Stimulated activated CD4-positive, alpha-beta T cell treated with anti-CD3 and anti-CD28 coated beads, Interleukin-15, amount 100 ng/mL, for 24 hours (primary cell): ENCODE measurements at regions not wholly inside any gene's neighbourhood (a gene's known extent, or its start where the extent isn't known, plus 50 kb on each side); places are given as distances from the start of the nearest gene placed in this dataset.

ENCODE experiments used
- DNase-seq: peaks from one replicate; pipeline ENCODE4 v3.0.0-alpha.2; 2020

- DNase-seq, result no peak
Observed at GRCh38 chr1:170318736-170319135, 173.0 kb downstream of the NTMT2 start.

GRCh38 chr1:170321113-170321512, 175.4 kb downstream of the NTMT2 start:
- no peak for DNase-seq

GRCh38 chr1:170326186-170326585, 180.4 kb downstream of the NTMT2 start:
- no peak for DNase-seq

- no peak for DNase-seq
Observed at GRCh38 chr1:170332801-170333200, 187.0 kb downstream of the NTMT2 start.

GRCh38 chr1:170337413-170337994, 191.7 kb downstream of the NTMT2 start:
- no peak for DNase-seq

- no peak for DNase-seq
Observed at GRCh38 chr1:170339534-170339933, 192.4 kb upstream of the GORAB start.

- no peak for DNase-seq
Observed at GRCh38 chr1:170340308-170340707, 191.7 kb upstream of the GORAB start.

- DNase-seq, result no peak
Observed at GRCh38 chr1:170351366-170351946, 180.5 kb upstream of the GORAB start.

GRCh38 chr1:170354246-170354645, 177.7 kb upstream of the GORAB start:
- no peak for DNase-seq

GRCh38 chr1:170354690-170355089, 177.3 kb upstream of the GORAB start:
- no peak for DNase-seq

- no peak for DNase-seq
Observed at GRCh38 chr1:170355267-170355801, 176.6 kb upstream of the GORAB start.

GRCh38 chr1:170356585-170356984, 175.4 kb upstream of the GORAB start:
- DNase-seq, result no peak

GRCh38 chr1:170357750-170358149, 174.2 kb upstream of the GORAB start:
- DNase-seq, result no peak

GRCh38 chr1:170360601-170361000, 171.4 kb upstream of the GORAB start:
- no peak for DNase-seq

GRCh38 chr1:170365331-170365730, 166.6 kb upstream of the GORAB start:
- no peak for DNase-seq

GRCh38 chr1:170366980-170367379, 165.0 kb upstream of the GORAB start:
- no peak for DNase-seq

GRCh38 chr1:170367615-170368014, 164.4 kb upstream of the GORAB start:
- no peak for DNase-seq

GRCh38 chr1:170369000-170369399, 163.0 kb upstream of the GORAB start:
- no peak for DNase-seq

- DNase-seq, result no peak
Observed at GRCh38 chr1:170369417-170369816, 162.5 kb upstream of the GORAB start.

- DNase-seq, result no peak
Observed at GRCh38 chr1:170370087-170370486, 161.9 kb upstream of the GORAB start.

- no peak for DNase-seq
Observed at GRCh38 chr1:170375082-170375723, 156.8 kb upstream of the GORAB start.

GRCh38 chr1:170376801-170377385, 155.1 kb upstream of the GORAB start:
- no peak for DNase-seq

- DNase-seq, result no peak
Observed at GRCh38 chr1:170377440-170377839, 154.5 kb upstream of the GORAB start.
